ENCODE measurements at regions not wholly inside any gene's neighbourhood (a gene's known extent, or its start where the extent isn't known, plus 50 kb on each side); places are given as distances from the start of the nearest gene placed in this dataset.

DNA sequence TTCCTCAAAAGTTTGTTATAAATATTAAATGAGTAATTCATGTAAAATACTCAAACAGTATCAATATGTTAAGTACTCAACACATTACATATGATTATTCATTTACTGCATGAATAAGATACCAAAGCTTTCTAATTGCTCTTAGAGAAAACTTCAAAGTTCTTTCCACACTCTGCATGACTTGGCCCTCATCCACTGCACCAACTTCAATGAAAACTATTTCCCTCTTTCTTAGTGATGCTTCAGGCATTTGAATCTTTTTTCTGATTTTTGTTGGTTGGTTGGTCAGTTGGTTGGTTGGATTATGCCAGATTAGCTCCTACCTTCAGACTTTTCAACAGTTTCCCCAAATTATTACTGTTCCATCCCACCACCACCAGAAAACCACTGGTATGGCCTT lies 314.7 kb upstream of the RGMB start:
- Histone ChIP-seq H2AFZ (ENCODE audit: low read length) (no peak overlapping the region), H3K9me3 (ENCODE audit: insufficient read depth in 2 of 2, low read depth in 1 of 2, low read length in 1 of 2) (no peaks in the 10 kb centered on the region), H3K9ac (replicated peaks in 1 of 4; ENCODE audit: extremely low read depth in 1 of 4, low read depth in 3 of 4, low read length in 3 of 4) (no peak overlapping the region), H3K18ac (ENCODE audit: extremely low read depth, low read length) (no peak overlapping the region), H2BK120ac (replicated peaks; ENCODE audit: low read depth, low read length) (no peak overlapping the region), H3K4me3 (ENCODE audit: extremely low read depth in 1 of 4, insufficient read depth in 2 of 4, low read depth in 3 of 4, low read length in 4 of 4) (no peak overlapping the region), H4K91ac (replicated peaks; ENCODE audit: insufficient read length, low read length) (no peak overlapping the region), H3K27me3 (replicated peaks in 1 of 4; ENCODE audit: control insufficient read depth in 3 of 4, extremely low read depth in 1 of 4, insufficient read depth in 3 of 4, low read length in 3 of 4) (no peaks in the 10 kb centered on the region), H3K4me2 (ENCODE audit: insufficient read depth in 1 of 2, low read depth in 2 of 2, low read length in 2 of 2) (no peak overlapping the region), H3K4ac (replicated peaks; ENCODE audit: insufficient read length, low read depth, low read length) (no peak overlapping the region), H4K8ac (ENCODE audit: extremely low read depth, insufficient read depth, low read length) (no peak overlapping the region), H3K27ac (ENCODE audit: low read depth, low read length) (no peak overlapping the region), H3K36me3 (ENCODE audit: control insufficient read depth in 2 of 4, insufficient read depth in 4 of 4, low read length in 3 of 4) (no peaks in the 10 kb centered on the region), H4K5ac (ENCODE audit: insufficient read length, low read depth, low read length) (no peak overlapping the region), H3K79me1 (ENCODE audit: low read depth, low read length) (no peaks in the 10 kb centered on the region), H2BK20ac (ENCODE audit: low read length) (no peak overlapping the region), H3K79me2 (ENCODE audit: control insufficient read depth in 1 of 2, insufficient read depth in 2 of 2, low read length in 2 of 2) (no peaks in the 10 kb centered on the region), H4K20me1 (replicated peaks in 1 of 2; ENCODE audit: control insufficient read depth in 1 of 2, insufficient read depth in 2 of 2, low read length in 2 of 2) (no peaks in the 10 kb centered on the region), H3K14ac (ENCODE audit: insufficient read length) (no peak overlapping the region), H3K23me2 (ENCODE audit: low read depth, low read length) (no peaks in the 10 kb centered on the region), H3K23ac (ENCODE audit: insufficient read length) (no peak overlapping the region), H2AK5ac (ENCODE audit: low read depth, low read length) (no peak overlapping the region), H3K4me1 (replicated peaks in 1 of 4; ENCODE audit: control insufficient read depth in 3 of 4, insufficient read depth in 4 of 4, low read length in 3 of 4) (no peaks in the 10 kb centered on the region), H3K56ac (replicated peaks; ENCODE audit: insufficient read length, low read depth, low read length) (no peak overlapping the region), H2BK12ac (ENCODE audit: low read depth, low read length) (no peak overlapping the region), H2BK15ac (ENCODE audit: low read length) (no peak overlapping the region), H2BK5ac (ENCODE audit: low read depth, low read length) (no peak overlapping the region)
- DNase-seq (ENCODE audit: low read depth in 1 of 2, low spot score in 2 of 2) (no peak), FAIRE-seq (no peak)
- POLR2A ChIA-PET (ENCODE audit: partially characterized antibody), result interaction anchor here (0.5 kb wide), 1 partner anchor 172 kb away, joined by 3 read pairs; no protein-coding TSS in a partner anchor
- no peak for TF ChIP-seq CHD1 (IDR thresholded peaks at IDR 0.05; ENCODE audit: low read depth, low read length)
- no peak for TF ChIP-seq TAF1 (IDR thresholded peaks at IDR 0.05; ENCODE audit: low read depth, low read length)
- TF ChIP-seq, protein P1, sequence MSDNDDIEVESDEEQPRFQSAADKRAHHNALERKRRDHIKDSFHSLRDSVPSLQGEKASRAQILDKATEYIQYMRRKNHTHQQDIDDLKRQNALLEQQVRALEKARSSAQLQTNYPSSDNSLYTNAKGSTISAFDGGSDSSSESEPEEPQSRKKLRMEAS (IDR thresholded peaks at IDR 0.05), result no peak
- no peak for TF ChIP-seq CTBP2 (IDR thresholded peaks at IDR 0.05; ENCODE audit: borderline replicate concordance, insufficient read depth, insufficient read length, low read length)
- no peak for TF ChIP-seq SIX5 (IDR thresholded peaks at IDR 0.05; ENCODE audit: low read depth, low read length)
- TF ChIP-seq RBBP5 (IDR thresholded peaks at IDR 0.05; ENCODE audit: borderline replicate concordance, low read depth, low read length), result no peak
- TF ChIP-seq TAF7 (optimal IDR thresholded peaks at IDR 0.05; ENCODE audit: borderline replicate concordance, low read depth, low read length), result no peak
- TF ChIP-seq FOSL1 (IDR thresholded peaks at IDR 0.05; ENCODE audit: insufficient read depth, low read depth, low read length), result no peak
- no peak for TF ChIP-seq USF2 (IDR thresholded peaks at IDR 0.05; ENCODE audit: low read length)
- TF ChIP-seq GABPA (IDR thresholded peaks at IDR 0.05; ENCODE audit: borderline replicate concordance, insufficient read depth, low read length), result no peak
- TF ChIP-seq PHF8 (conservative IDR thresholded peaks at IDR 0.05; ENCODE audit: low read depth, low read length), result no peak
- no peak for TF ChIP-seq BRCA1 (IDR thresholded peaks at IDR 0.05; ENCODE audit: low read depth, low read length)
- no peak for TF ChIP-seq SP4 (IDR thresholded peaks at IDR 0.05; ENCODE audit: low read length)
- CTCF ChIA-PET (ENCODE audit: partially characterized antibody), result interaction anchor here (0.5 to 1.6 kb wide), 4 partner anchors 10 to 309 kb away, joined by 3 read pairs; no protein-coding TSS in a partner anchor

All from H1 (cell line).